Liver (tissue), 8 donors: ENCODE measurements at regions not wholly inside any gene's neighbourhood (a gene's known extent, or its start where the extent isn't known, plus 50 kb on each side); places are given as distances from the start of the nearest gene placed in this dataset.

Experiments used
- DNase-seq: peaks from one replicate; pipeline ENCODE4 v3.0.0-alpha.2; 2017; ENCODE audit warnings: low spot score
- H3K27ac ChIP-seq, 2 donors: one replicate each; pipeline ENCODE4 v1.7.0; 2013; ENCODE audit warnings: inconsistent platforms in 2 of 2, low read length in 2 of 2, control low read depth in 1 of 2, low read depth in 1 of 2, mild to moderate bottlenecking in 1 of 2
- H3K27me3 ChIP-seq, 4 donors: one replicate each; pipeline versions ENCODE4 v1.6.1 to v1.7.0; 2013; ENCODE audit warnings: low read length in 3 of 4, inconsistent platforms in 1 of 4, mild to moderate bottlenecking in 1 of 4, moderate library complexity in 1 of 4; ENCODE audit not compliant: control insufficient read depth in 4 of 4, insufficient read depth in 4 of 4
- H3K36me3 ChIP-seq, 4 donors: one replicate each; pipeline versions ENCODE4 v1.6.1 to v1.7.0; 2013; ENCODE audit warnings: low read length in 3 of 4, mild to moderate bottlenecking in 3 of 4, low read depth in 1 of 4, moderate library complexity in 1 of 4; ENCODE audit not compliant: control insufficient read depth in 4 of 4, insufficient read depth in 3 of 4
- H3K4me1 ChIP-seq, 4 donors: one replicate each; pipeline versions ENCODE4 v1.6.1 to v1.7.0; 2013; ENCODE audit warnings: low read length in 3 of 4, mild to moderate bottlenecking in 3 of 4, moderate library complexity in 1 of 4; ENCODE audit not compliant: control insufficient read depth in 4 of 4, insufficient read depth in 4 of 4
- H3K4me3 ChIP-seq, 3 donors: one replicate each; pipeline versions ENCODE4 v1.6.1 to v1.7.0; 2013; ENCODE audit warnings: low read length in 3 of 3, control low read depth in 1 of 3, low read depth in 1 of 3, mild to moderate bottlenecking in 1 of 3
- H3K9ac ChIP-seq, 2 donors: one replicate each; pipeline ENCODE4 v1.7.0; 2013; ENCODE audit warnings: low read length in 2 of 2, mild to moderate bottlenecking in 2 of 2, moderate library complexity in 2 of 2, control low read depth in 1 of 2, low read depth in 1 of 2
- H3K9me3 ChIP-seq, 4 donors: one replicate each; pipeline versions ENCODE4 v1.6.1 to v1.7.0; 2013; ENCODE audit warnings: low read length in 3 of 4; ENCODE audit not compliant: control insufficient read depth in 4 of 4
- CTCF ChIP-seq: fragments of 150-350 bp; IDR thresholded peaks from 2 replicates; pipeline ENCODE4 v1.5.1; 2017; ENCODE audit warnings: improper control_type of control experiment, low read depth, low read length; ENCODE audit not compliant: missing input control
- EGR1 ChIP-seq, 2 donors: IDR thresholded peaks; 2 replicates each; pipeline ENCODE4 v1.6.1; 2016 to 2018; ENCODE audit warnings: antibody characterized with exemption in 2 of 2, low read depth in 2 of 2
- FOXA1 ChIP-seq: IDR thresholded peaks from 2 replicates; pipeline ENCODE4 v1.6.1; 2016; ENCODE audit warnings: antibody characterized with exemption
- FOXA2 ChIP-seq: IDR thresholded peaks from 2 replicates; pipeline ENCODE4 v1.6.1; 2016; ENCODE audit warnings: antibody characterized with exemption
- GABPA ChIP-seq, 2 donors: IDR thresholded peaks in 1 of 2; conservative IDR thresholded peaks in 1 of 2; 2 replicates each; pipeline ENCODE4 v1.6.1; 2016; ENCODE audit warnings: antibody characterized with exemption in 2 of 2, mild to moderate bottlenecking in 1 of 2, moderate library complexity in 1 of 2
- HNF4A ChIP-seq, 2 donors: conservative IDR thresholded peaks; 2 replicates each; pipeline ENCODE4 v1.6.1; 2016; ENCODE audit warnings: antibody characterized with exemption in 2 of 2, mild to moderate bottlenecking in 2 of 2
- HNF4G ChIP-seq: IDR thresholded peaks from 2 replicates; pipeline ENCODE4 v1.6.1; 2016; ENCODE audit warnings: antibody characterized with exemption
- JUND ChIP-seq, 2 donors: IDR thresholded peaks; 2 replicates each; pipeline ENCODE4 v1.6.1; 2016; ENCODE audit warnings: antibody characterized with exemption in 2 of 2
- NR2F2 ChIP-seq: IDR thresholded peaks from 2 replicates; pipeline ENCODE4 v1.6.1; 2016; ENCODE audit warnings: antibody characterized with exemption
- RAD21 ChIP-seq, 2 donors: IDR thresholded peaks; 2 replicates each; pipeline ENCODE4 v1.6.1; 2016; ENCODE audit warnings: antibody characterized with exemption in 2 of 2, mild to moderate bottlenecking in 2 of 2
- REST ChIP-seq: IDR thresholded peaks from 2 replicates; pipeline ENCODE4 v1.6.1; 2016; ENCODE audit warnings: antibody characterized with exemption, mild to moderate bottlenecking
- RXRA ChIP-seq, 2 donors: IDR thresholded peaks; 2 replicates each; pipeline ENCODE4 v1.6.1; 2017 to 2018; ENCODE audit warnings: antibody characterized with exemption in 2 of 2, mild to moderate bottlenecking in 1 of 2
- SP1 ChIP-seq: IDR thresholded peaks from 2 replicates; pipeline ENCODE4 v1.6.1; 2018; ENCODE audit warnings: antibody characterized with exemption, mild to moderate bottlenecking
- TAF1 ChIP-seq: conservative IDR thresholded peaks from 2 replicates; pipeline ENCODE4 v1.6.1; 2016; ENCODE audit warnings: antibody characterized with exemption, mild to moderate bottlenecking
- YY1 ChIP-seq: IDR thresholded peaks from 2 replicates; pipeline ENCODE4 v1.6.1; 2016; ENCODE audit warnings: antibody characterized with exemption, mild to moderate bottlenecking
- WGBS: extraction: QIAGEN DNeasy Blood & Tissue Kit; methylation state at CpG from one replicate; pipeline ENCODE4 v1.1.7; 2013; 5-methylcytosine and 5-hydroxymethylcytosine counted together
- TF ChIP-seq, protein P1 (sequence below): IDR thresholded peaks from 2 replicates; pipeline ENCODE4 v1.6.1; 2016; ENCODE audit warnings: antibody characterized with exemption
- TF ChIP-seq, protein P2 (sequence below): IDR thresholded peaks from 2 replicates; pipeline ENCODE4 v1.6.1; 2016; ENCODE audit warnings: antibody characterized with exemption
- TF ChIP-seq, protein P3 (sequence below): IDR thresholded peaks from 2 replicates; pipeline ENCODE4 v1.6.1; 2016; ENCODE audit warnings: antibody characterized with exemption
- donor health status: healthy.
- donor health status: healthy.
- donor health status: healthy.
- donor health status: healthy.
- donor health status: healthy.

DNA sequence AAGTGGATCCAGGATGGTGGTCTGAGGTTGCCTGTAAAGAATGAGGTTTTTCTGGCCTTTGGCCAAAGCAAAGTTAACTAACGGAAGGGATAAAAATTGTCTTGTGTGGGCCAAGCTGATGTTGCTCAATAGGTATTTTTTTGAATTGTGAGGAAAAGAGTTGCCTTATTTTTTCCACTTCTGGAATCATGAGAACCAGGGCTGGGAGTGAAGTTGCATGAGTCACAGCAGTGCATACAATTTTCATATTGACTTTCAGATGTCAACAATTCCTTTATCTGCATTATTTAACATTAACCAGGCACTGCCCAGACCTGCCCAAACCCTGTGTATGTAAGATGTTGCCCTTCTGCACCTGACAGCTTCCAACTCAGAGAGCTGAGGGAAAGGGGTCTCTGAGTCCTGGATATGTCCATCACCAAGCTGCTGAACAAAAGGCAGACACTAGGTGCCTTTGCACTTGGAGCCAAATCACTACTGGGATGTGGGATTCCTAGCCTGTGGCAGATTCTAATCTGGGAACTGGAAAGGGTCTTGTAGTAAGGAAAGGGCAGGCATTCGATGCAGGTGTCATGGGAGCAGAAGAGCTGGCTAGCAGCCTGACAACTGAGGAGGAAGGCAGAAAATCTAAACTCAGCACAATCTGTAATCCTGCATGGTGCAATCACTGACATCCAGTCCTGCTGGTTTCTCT, 52.3 kb upstream of the SLC35B4 start (continued):
- TF ChIP-seq REST = no peak
- TF ChIP-seq EGR1 (IDR thresholded peaks at IDR 0.05; ENCODE audit: low read depth in 2 of 2) = peak in 1 of 2 donors; percentile 84
- TF ChIP-seq FOXA2 = peak; percentile 92
- peak; percentile 47 for TF ChIP-seq YY1
- peak; percentile 32 for TF ChIP-seq TAF1

DNA sequence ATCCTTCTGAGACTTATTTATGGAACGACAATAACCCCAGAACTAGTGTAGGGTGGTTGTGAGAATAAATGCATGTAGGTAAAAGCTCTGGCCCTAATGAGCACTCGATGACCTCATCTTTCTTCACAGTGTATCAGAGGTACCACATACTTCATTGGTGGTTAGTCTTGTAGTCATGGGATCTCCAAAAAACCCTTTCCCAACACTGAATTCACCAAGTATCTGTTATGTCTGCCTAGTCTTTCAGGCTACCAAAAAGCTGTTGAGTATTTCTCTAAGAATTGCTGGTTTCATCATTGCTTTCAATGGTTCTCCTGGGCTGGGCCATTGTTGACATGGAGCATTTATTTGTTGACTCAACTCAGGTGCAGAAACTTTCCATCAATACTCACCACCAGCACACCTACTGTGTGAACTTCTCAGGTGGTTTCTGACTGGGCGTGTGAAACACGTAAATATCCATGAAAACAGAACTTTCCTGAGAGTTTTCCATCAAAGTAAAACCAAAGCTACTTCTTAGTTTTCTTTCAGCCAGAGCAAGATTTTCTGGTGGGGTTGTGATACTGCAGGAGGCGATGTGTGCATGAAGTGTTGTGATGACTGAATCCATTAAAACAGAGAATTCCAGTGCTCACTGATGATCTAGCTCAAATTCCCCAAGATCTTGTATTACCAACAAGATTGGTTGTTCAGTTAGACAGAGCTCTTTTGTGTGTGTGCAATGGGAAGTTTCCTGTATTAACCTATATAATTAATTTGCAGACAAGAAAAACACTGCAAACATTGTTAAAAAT, 51.4 kb upstream of the SLC35B4 start:
- Histone ChIP-seq H3K4me1 (peaks cover 14 to 55% (median 38%) of the 10 kb centered on the region in 4 donors), H3K4me3 (no peak overlapping the region), H3K27ac (peak overlapping the region; percentile 77 to 90), H3K9ac (no peak overlapping the region), H3K9me3 (no peaks in the 10 kb centered on the region), H3K36me3 (no peaks in the 10 kb centered on the region), H3K27me3 (no peaks in the 10 kb centered on the region)
- TF ChIP-seq EGR1 (IDR thresholded peaks at IDR 0.05; ENCODE audit: low read depth in 2 of 2) (no peak), JUND (IDR thresholded peaks at IDR 0.05) (no peak), FOXA1 (no peak), HNF4G (no peak), RXRA (IDR thresholded peaks at IDR 0.05) (no peak), RAD21 (IDR thresholded peaks at IDR 0.05) (no peak), SP1 (no peak), FOXA2 (no peak), TAF1 (no peak), NR2F2 (no peak), REST (no peak), CTCF (no peak), YY1 (no peak), GABPA (IDR thresholded peaks at IDR 0.05 in 1 of 2, conservative IDR thresholded peaks at IDR 0.05 in 1 of 2) (no peak), HNF4A (conservative IDR thresholded peaks at IDR 0.05) (no peak)
- TF ChIP-seq, protein P1, sequence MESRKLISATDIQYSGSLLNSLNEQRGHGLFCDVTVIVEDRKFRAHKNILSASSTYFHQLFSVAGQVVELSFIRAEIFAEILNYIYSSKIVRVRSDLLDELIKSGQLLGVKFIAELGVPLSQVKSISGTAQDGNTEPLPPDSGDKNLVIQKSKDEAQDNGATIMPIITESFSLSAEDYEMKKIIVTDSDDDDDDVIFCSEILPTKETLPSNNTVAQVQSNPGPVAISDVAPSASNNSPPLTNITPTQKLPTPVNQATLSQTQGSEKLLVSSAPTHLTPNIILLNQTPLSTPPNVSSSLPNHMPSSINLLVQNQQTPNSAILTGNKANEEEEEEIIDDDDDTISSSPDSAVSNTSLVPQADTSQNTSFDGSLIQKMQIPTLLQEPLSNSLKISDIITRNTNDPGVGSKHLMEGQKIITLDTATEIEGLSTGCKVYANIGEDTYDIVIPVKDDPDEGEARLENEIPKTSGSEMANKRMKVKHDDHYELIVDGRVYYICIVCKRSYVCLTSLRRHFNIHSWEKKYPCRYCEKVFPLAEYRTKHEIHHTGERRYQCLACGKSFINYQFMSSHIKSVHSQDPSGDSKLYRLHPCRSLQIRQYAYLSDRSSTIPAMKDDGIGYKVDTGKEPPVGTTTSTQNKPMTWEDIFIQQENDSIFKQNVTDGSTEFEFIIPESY = no peak
- TF ChIP-seq, protein P2, sequence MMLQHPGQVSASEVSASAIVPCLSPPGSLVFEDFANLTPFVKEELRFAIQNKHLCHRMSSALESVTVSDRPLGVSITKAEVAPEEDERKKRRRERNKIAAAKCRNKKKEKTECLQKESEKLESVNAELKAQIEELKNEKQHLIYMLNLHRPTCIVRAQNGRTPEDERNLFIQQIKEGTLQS = no peak
- TF ChIP-seq, protein P3, sequence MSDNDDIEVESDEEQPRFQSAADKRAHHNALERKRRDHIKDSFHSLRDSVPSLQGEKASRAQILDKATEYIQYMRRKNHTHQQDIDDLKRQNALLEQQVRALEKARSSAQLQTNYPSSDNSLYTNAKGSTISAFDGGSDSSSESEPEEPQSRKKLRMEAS = no peak
- no peak for DNase-seq
- 93% methylated on average over 5 of the region's 5 CpGs for WGBS
